ENCODE measurements at regions not wholly inside any gene's neighbourhood (a gene's known extent, or its start where the extent isn't known, plus 50 kb on each side); places are given as distances from the start of the nearest gene placed in this dataset.

- TF ChIP-seq CTCF (IDR thresholded peaks at IDR 0.05; ENCODE audit: low read depth, low read length) (no peak), POLR2A (IDR thresholded peaks at IDR 0.05; ENCODE audit: extremely low read depth, insufficient read length) (no peak)
Observed at GRCh38 chr6:92848459-92848858, 570.9 kb downstream of the EPHA7 start.
